OCI-LY1 (cell line): ENCODE measurements at regions not wholly inside any gene's neighbourhood (a gene's known extent, or its start where the extent isn't known, plus 50 kb on each side); places are given as distances from the start of the nearest gene placed in this dataset.

Experiments
- H2AFZ ChIP-seq: fragments of 200-600 bp; sonication (generic), shearing (Covaris generic); 2 replicates; pipeline ENCODE4 v1.6.0; 2014; ENCODE audit warnings: antibody characterized with exemption, mild to moderate bottlenecking, low read length
- H3F3A ChIP-seq: fragments of 200-600 bp; sonication (generic), shearing (Covaris generic); 2 replicates; pipeline ENCODE4 v1.6.0; 2014; ENCODE audit warnings: mild to moderate bottlenecking, antibody characterized with exemption, low read length, moderate library complexity; ENCODE audit not compliant: insufficient read depth
- H3K27ac ChIP-seq: fragments of 200-600 bp; sonication (generic); 2 replicates; pipeline ENCODE4 v1.5.1; 2014; ENCODE audit warnings: low read length, mixed run types, mild to moderate bottlenecking, low read depth; ENCODE audit not compliant: poor library complexity, severe bottlenecking
- H3K27me3 ChIP-seq: fragments of 200-600 bp; sonication (generic); 2 replicates; pipeline ENCODE4 v1.6.0; 2014; ENCODE audit warnings: antibody characterized with exemption, mild to moderate bottlenecking, low read length, moderate library complexity; ENCODE audit not compliant: insufficient read depth
- H3K36me3 ChIP-seq: fragments of 200-600 bp; sonication (generic); 2 replicates; pipeline ENCODE4 v1.6.1; 2014; ENCODE audit warnings: mild to moderate bottlenecking, antibody characterized with exemption, low read length, moderate library complexity, mixed read lengths; ENCODE audit not compliant: insufficient read depth
- H3K4me1 ChIP-seq: fragments of 200-600 bp; sonication (generic); 2 replicates; pipeline ENCODE4 v1.5.1; 2014; ENCODE audit warnings: mild to moderate bottlenecking, low read length, moderate library complexity; ENCODE audit not compliant: insufficient read depth, severe bottlenecking
- H3K4me2 ChIP-seq: fragments of 200-600 bp; sonication (generic), shearing (Covaris generic); 2 replicates; pipeline ENCODE4 v1.6.1; 2014; ENCODE audit warnings: low read length
- H3K4me3 ChIP-seq: fragments of 200-600 bp; sonication (generic); 2 replicates; pipeline ENCODE4 v1.5.1; 2014; ENCODE audit warnings: low read length, low read depth, mild to moderate bottlenecking, mixed read lengths; ENCODE audit not compliant: poor library complexity, severe bottlenecking
- H3K79me2 ChIP-seq: fragments of 200-600 bp; shearing (Covaris generic); 2 replicates; pipeline ENCODE4 v1.6.1; 2016; ENCODE audit warnings: mixed run types, low read length, mixed read lengths; ENCODE audit not compliant: insufficient read depth
- H3K9ac ChIP-seq: fragments of 200-600 bp; sonication (generic), shearing (Covaris generic); 2 replicates; pipeline ENCODE4 v1.6.1; 2014; ENCODE audit warnings: mild to moderate bottlenecking, low read length, mixed read lengths
- H3K9me2 ChIP-seq: fragments of 200-600 bp; sonication (generic), shearing (Covaris generic); 2 replicates; pipeline ENCODE4 v1.6.1; 2014; ENCODE audit warnings: low read depth, mild to moderate bottlenecking, low read length, mixed read lengths
- H3K9me3 ChIP-seq: fragments of 200-600 bp; shearing (Covaris generic); 2 replicates; pipeline ENCODE4 v1.6.1; 2014; ENCODE audit warnings: low read length, mixed read lengths
- H4K20me1 ChIP-seq: fragments of 200-600 bp; sonication (generic), shearing (Covaris generic); 2 replicates; pipeline ENCODE4 v1.6.0; 2016; ENCODE audit warnings: mild to moderate bottlenecking, low read length; ENCODE audit not compliant: insufficient read depth
- CTCF ChIP-seq: fragments of 200-600 bp; sonication (generic), shearing (Covaris generic); IDR thresholded peaks from 2 replicates; pipeline ENCODE4 v1.5.1; 2017; ENCODE audit warnings: mild to moderate bottlenecking, antibody characterized with exemption, low read length, moderate library complexity, mixed read lengths
- EZH2 ChIP-seq: fragments of 200-600 bp; sonication (generic), shearing (Covaris generic); IDR thresholded peaks from 2 replicates; pipeline ENCODE4 v1.8.0; 2017; ENCODE audit warnings: borderline replicate concordance, mixed run types, mild to moderate bottlenecking, antibody characterized with exemption, low read length, moderate library complexity, mixed read lengths

GRCh38 chr5:174392892-174393291, 331.5 kb upstream of the MSX2 start:
- no peaks in the 10 kb centered on the region for H3K36me3 ChIP-seq
- no peak overlapping the region for H2AFZ ChIP-seq
- H3K79me2 ChIP-seq: no peaks in the 10 kb centered on the region
- no peaks in the 10 kb centered on the region for H3K4me1 ChIP-seq
- no peak overlapping the region for H3K9ac ChIP-seq
- no peak for TF ChIP-seq EZH2
- TF ChIP-seq CTCF: no peak
- no peak overlapping the region for H3K4me3 ChIP-seq
- H3K27me3 ChIP-seq: no peaks in the 10 kb centered on the region
- no peak overlapping the region for H3K4me2 ChIP-seq
- H3K27ac ChIP-seq: no peak overlapping the region
- H3K9me3 ChIP-seq: no peaks in the 10 kb centered on the region
- no peaks in the 10 kb centered on the region for H4K20me1 ChIP-seq
- no peaks in the 10 kb centered on the region for H3K9me2 ChIP-seq
- no peaks in the 10 kb centered on the region for H3F3A ChIP-seq

GRCh38 chr5:174396541-174396940, 327.8 kb upstream of the MSX2 start:
- H3K4me2 ChIP-seq: no peak overlapping the region
- no peaks in the 10 kb centered on the region for H3K9me3 ChIP-seq
- TF ChIP-seq EZH2 (no peak), CTCF (no peak)
- no peaks in the 10 kb centered on the region for H4K20me1 ChIP-seq
- no peaks in the 10 kb centered on the region for H3K4me1 ChIP-seq
- no peak overlapping the region for H3K9ac ChIP-seq
- H3K79me2 ChIP-seq: no peaks in the 10 kb centered on the region
- H2AFZ ChIP-seq: no peak overlapping the region
- no peaks in the 10 kb centered on the region for H3K36me3 ChIP-seq
- H3K4me3 ChIP-seq: no peak overlapping the region
- H3F3A ChIP-seq: no peaks in the 10 kb centered on the region
- peaks cover 4% of the 10 kb centered on the region; the same call in 1 of the 2 replicates for H3K27me3 ChIP-seq
- no peak overlapping the region for H3K27ac ChIP-seq
- no peaks in the 10 kb centered on the region for H3K9me2 ChIP-seq

- H3K79me2 ChIP-seq: no peaks in the 10 kb centered on the region
- no peaks in the 10 kb centered on the region for H3K36me3 ChIP-seq
- H4K20me1 ChIP-seq: no peaks in the 10 kb centered on the region
- H3K27ac ChIP-seq: no peak overlapping the region
- TF ChIP-seq EZH2 (no peak), CTCF (no peak)
- H2AFZ ChIP-seq: no peak overlapping the region
- no peak overlapping the region for H3K4me3 ChIP-seq
- no peaks in the 10 kb centered on the region for H3K9me3 ChIP-seq
- H3K9me2 ChIP-seq: no peaks in the 10 kb centered on the region
- H3F3A ChIP-seq: no peaks in the 10 kb centered on the region
- H3K27me3 ChIP-seq: peaks cover 4% of the 10 kb centered on the region; the same call in 1 of the 2 replicates
- no peak overlapping the region for H3K9ac ChIP-seq
- no peaks in the 10 kb centered on the region for H3K4me1 ChIP-seq
- no peak overlapping the region for H3K4me2 ChIP-seq
Measured at GRCh38 chr5:174397206-174397605, 327.2 kb upstream of the MSX2 start.
